ENCODE measurements at regions not wholly inside any gene's neighbourhood (a gene's known extent, or its start where the extent isn't known, plus 50 kb on each side); places are given as distances from the start of the nearest gene placed in this dataset.

- TF ChIP-seq CTCF (IDR thresholded peaks at IDR 0.05; ENCODE audit: low read depth, low read length) = no peak
- no peak for TF ChIP-seq EZH2phosphoT487 (IDR thresholded peaks at IDR 0.05; ENCODE audit: low read depth)
These were observed 727.3 kb downstream of the BCL11A start for GRCh38 chr2:59826177-59826576.

Data from OCI-LY3 (cell line).